Sigmoid colon (tissue), 4 donors: ENCODE measurements at regions not wholly inside any gene's neighbourhood (a gene's known extent, or its start where the extent isn't known, plus 50 kb on each side); places are given as distances from the start of the nearest gene placed in this dataset.

ENCODE experiments used
- POLR2AphosphoS5 ChIP-seq, 4 donors: sonication (generic); formaldehyde crosslinking; IDR thresholded peaks; one replicate each; pipeline ENCODE4 v1.6.1; 2017; ENCODE audit warnings: antibody characterized with exemption in 4 of 4
- TF ChIP-seq, protein P1 (sequence below), 4 experiments: fragments of 450-650 bp in 3 of 4; fragments of 200-600 bp in 1 of 4; IDR thresholded peaks; one replicate each; pipeline ENCODE4 v1.5.1; 2016 to 2019; ENCODE audit warnings: antibody characterized with exemption in 4 of 4, mild to moderate bottlenecking in 3 of 4, moderate library complexity in 2 of 4

DNA sequence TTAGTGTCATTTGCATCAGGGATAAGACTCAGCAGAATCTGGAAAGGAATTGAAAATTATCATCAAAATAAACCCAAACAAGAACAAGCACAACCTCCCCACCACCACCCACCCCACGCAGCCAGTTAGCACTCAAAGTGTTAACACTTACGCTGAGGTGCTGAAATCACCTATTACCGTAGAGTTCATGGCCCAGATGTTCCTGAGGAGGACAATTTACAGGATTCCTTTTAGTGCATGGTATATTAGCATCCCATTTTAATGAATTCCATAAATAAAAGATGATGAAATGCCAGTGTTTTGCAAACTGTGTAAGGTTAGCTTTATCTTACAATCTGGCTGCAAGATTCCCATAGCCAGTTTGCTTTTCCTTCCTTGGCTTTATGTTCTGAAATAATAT, 359.3 kb upstream of the SOX11 start:
- TF ChIP-seq, protein P1, sequence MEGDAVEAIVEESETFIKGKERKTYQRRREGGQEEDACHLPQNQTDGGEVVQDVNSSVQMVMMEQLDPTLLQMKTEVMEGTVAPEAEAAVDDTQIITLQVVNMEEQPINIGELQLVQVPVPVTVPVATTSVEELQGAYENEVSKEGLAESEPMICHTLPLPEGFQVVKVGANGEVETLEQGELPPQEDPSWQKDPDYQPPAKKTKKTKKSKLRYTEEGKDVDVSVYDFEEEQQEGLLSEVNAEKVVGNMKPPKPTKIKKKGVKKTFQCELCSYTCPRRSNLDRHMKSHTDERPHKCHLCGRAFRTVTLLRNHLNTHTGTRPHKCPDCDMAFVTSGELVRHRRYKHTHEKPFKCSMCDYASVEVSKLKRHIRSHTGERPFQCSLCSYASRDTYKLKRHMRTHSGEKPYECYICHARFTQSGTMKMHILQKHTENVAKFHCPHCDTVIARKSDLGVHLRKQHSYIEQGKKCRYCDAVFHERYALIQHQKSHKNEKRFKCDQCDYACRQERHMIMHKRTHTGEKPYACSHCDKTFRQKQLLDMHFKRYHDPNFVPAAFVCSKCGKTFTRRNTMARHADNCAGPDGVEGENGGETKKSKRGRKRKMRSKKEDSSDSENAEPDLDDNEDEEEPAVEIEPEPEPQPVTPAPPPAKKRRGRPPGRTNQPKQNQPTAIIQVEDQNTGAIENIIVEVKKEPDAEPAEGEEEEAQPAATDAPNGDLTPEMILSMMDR (IDR thresholded peaks at IDR 0.05): no peak
- TF ChIP-seq POLR2AphosphoS5 (IDR thresholded peaks at IDR 0.05): no peak
